Endodermal cell (in vitro differentiated cells): ENCODE measurements at regions not wholly inside any gene's neighbourhood (a gene's known extent, or its start where the extent isn't known, plus 50 kb on each side); places are given as distances from the start of the nearest gene placed in this dataset.

Source experiments
- DNase-seq: peaks from one replicate; pipeline ENCODE4 v3.0.0-alpha.2; 2017
- H3K27ac ChIP-seq: 2 replicates; pipeline ENCODE4 v1.5.1; 2013; ENCODE audit warnings: mild to moderate bottlenecking, low read depth, low read length, moderate library complexity
- H3K27me3 ChIP-seq: 2 replicates; pipeline ENCODE4 v1.6.1; 2013; ENCODE audit warnings: mild to moderate bottlenecking, low read length, moderate library complexity; ENCODE audit not compliant: insufficient read depth, control insufficient read depth, poor library complexity, severe bottlenecking
- H3K36me3 ChIP-seq: 2 replicates; pipeline ENCODE4 v1.7.0; 2013; ENCODE audit warnings: mild to moderate bottlenecking, low read length, moderate library complexity; ENCODE audit not compliant: control insufficient read depth, insufficient read depth
- H3K4me1 ChIP-seq: one replicate; pipeline ENCODE4 v1.7.0; 2013; ENCODE audit warnings: low read length; ENCODE audit not compliant: control insufficient read depth, insufficient read depth
- H3K4me3 ChIP-seq: 2 replicates; pipeline ENCODE4 v1.5.1; 2013; ENCODE audit warnings: mild to moderate bottlenecking, low read length, moderate library complexity
- H3K9ac ChIP-seq: 2 replicates; pipeline ENCODE4 v1.6.1; 2013; ENCODE audit warnings: mild to moderate bottlenecking, low read length, moderate library complexity; ENCODE audit not compliant: poor library complexity, severe bottlenecking; ENCODE audit errors: extremely low read depth
- H3K9me3 ChIP-seq: 2 replicates; pipeline ENCODE4 v1.6.1; 2013; ENCODE audit warnings: mild to moderate bottlenecking, low read length, moderate library complexity; ENCODE audit not compliant: control insufficient read depth
- H3K27ac Mint-ChIP-seq: 2 replicates; pipeline ENCODE4 v1.8.0; 2020; ENCODE audit warnings: mixed read lengths
- H3K27me3 Mint-ChIP-seq: 2 replicates; pipeline ENCODE4 v1.8.0; 2021; ENCODE audit warnings: mild to moderate bottlenecking, mixed read lengths; ENCODE audit not compliant: insufficient read depth
- H3K36me3 Mint-ChIP-seq: 2 replicates; pipeline ENCODE4 v1.8.0; 2020; ENCODE audit warnings: low read depth, mixed read lengths
- H3K4me1 Mint-ChIP-seq: 2 replicates; pipeline ENCODE4 v1.8.0; 2020; ENCODE audit warnings: mixed read lengths
- H3K4me3 Mint-ChIP-seq: 2 replicates; pipeline ENCODE4 v1.8.0; 2020; ENCODE audit warnings: mild to moderate bottlenecking, moderate library complexity, mixed read lengths
- H3K9me3 Mint-ChIP-seq: 2 replicates; pipeline ENCODE4 v1.8.0; 2020; ENCODE audit warnings: mild to moderate bottlenecking, mixed read lengths
- CTCF ChIP-seq: fragments of 200-600 bp; sonication (generic); conservative IDR thresholded peaks from 2 replicates; pipeline ENCODE4 v1.5.0; 2021; ENCODE audit warnings: antibody characterized with exemption, mild to moderate bottlenecking
- whole genome bisulfite sequencing, 2 experiments: methylation state at CpG; one replicate each; pipeline versions ENCODE4 v1.1.5 to v1.1.7; 2013; ENCODE audit warnings: missing lambda C conversion rate in 2 of 2, mixed read lengths in 1 of 2; ENCODE audit not compliant: insufficient coverage in 1 of 2, insufficient read length in 1 of 2; 5-methylcytosine and 5-hydroxymethylcytosine counted together

GRCh38 chr2:176540995-176541394 is 271.8 kb downstream of the MTX2 start:
- Mint-ChIP-seq H3K27ac (no peak overlapping the region), H3K36me3 (no peaks in the 10 kb centered on the region), H3K9me3 (no peaks in the 10 kb centered on the region), H3K27me3 (peaks cover 16% of the 10 kb centered on the region), H3K4me1 (no peaks in the 10 kb centered on the region), H3K4me3 (no peak overlapping the region)
- H3K27me3 ChIP-seq = peaks cover 15% of the 10 kb centered on the region
- WGBS, 2 experiments = no CpG with 5 or more reads among the region's 1 CpG
- H3K27ac ChIP-seq = no peak overlapping the region
- no peak for DNase-seq
- no peaks in the 10 kb centered on the region for H3K36me3 ChIP-seq
- no peaks in the 10 kb centered on the region for H3K4me1 ChIP-seq
- no peak overlapping the region for H3K4me3 ChIP-seq
- no peak overlapping the region for H3K9ac ChIP-seq
- TF ChIP-seq CTCF = no peak
- no peaks in the 10 kb centered on the region for H3K9me3 ChIP-seq

- H3K4me1 ChIP-seq = no peaks in the 10 kb centered on the region
- H3K9me3 ChIP-seq = no peaks in the 10 kb centered on the region
- WGBS, 2 experiments = 87 to 100% methylated on average over 1 of the region's 1 CpG
- no peak overlapping the region for H3K4me3 ChIP-seq
- Mint-ChIP-seq H3K4me3 (no peak overlapping the region), H3K27me3 (peaks cover 22% of the 10 kb centered on the region), H3K36me3 (no peaks in the 10 kb centered on the region), H3K9me3 (no peaks in the 10 kb centered on the region), H3K4me1 (no peaks in the 10 kb centered on the region), H3K27ac (no peak overlapping the region)
- DNase-seq = no peak
- H3K27ac ChIP-seq = no peak overlapping the region
- H3K27me3 ChIP-seq = peaks cover 15% of the 10 kb centered on the region
- no peaks in the 10 kb centered on the region for H3K36me3 ChIP-seq
- TF ChIP-seq CTCF = no peak
- H3K9ac ChIP-seq = no peak overlapping the region
Observed at GRCh38 chr2:176542476-176542875, 273.2 kb downstream of the MTX2 start.

DNA sequence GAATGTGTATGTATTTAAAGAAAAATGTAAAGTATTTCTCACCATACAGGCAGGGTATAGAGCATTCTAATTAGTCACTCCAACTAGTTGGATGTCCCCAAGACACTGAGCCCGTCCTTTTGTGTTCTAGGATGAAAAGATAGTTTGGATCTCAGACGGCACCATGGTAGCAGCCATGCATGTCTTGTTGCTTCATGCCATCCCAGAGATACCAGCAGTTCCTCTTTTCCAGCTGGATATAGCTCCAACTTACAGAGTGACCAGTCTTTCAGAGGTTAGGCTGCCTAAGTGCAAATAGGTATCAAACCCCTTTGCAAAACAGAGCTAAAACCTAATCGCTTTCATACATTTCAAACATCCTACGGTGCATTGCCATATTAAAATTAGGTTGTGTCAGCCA is 275.3 kb downstream of the MTX2 start:
- no peaks in the 10 kb centered on the region for H3K36me3 Mint-ChIP-seq
- H3K36me3 ChIP-seq = no peaks in the 10 kb centered on the region
- H3K9me3 Mint-ChIP-seq = no peaks in the 10 kb centered on the region
- WGBS, 2 experiments = 83 to 89% methylated on average over 2 to 4 of the region's 4 CpGs
- TF ChIP-seq CTCF = no peak
- no peak for DNase-seq
- H3K27ac ChIP-seq = no peak overlapping the region
- no peak overlapping the region for H3K27ac Mint-ChIP-seq
- H3K9me3 ChIP-seq = no peaks in the 10 kb centered on the region
- peaks cover 22% of the 10 kb centered on the region for H3K27me3 ChIP-seq
- no peaks in the 10 kb centered on the region for H3K4me1 ChIP-seq
- peaks cover 26% of the 10 kb centered on the region for H3K27me3 Mint-ChIP-seq
- H3K9ac ChIP-seq = no peak overlapping the region
- no peak overlapping the region for H3K4me3 Mint-ChIP-seq
- H3K4me3 ChIP-seq = no peak overlapping the region
- H3K4me1 Mint-ChIP-seq = no peaks in the 10 kb centered on the region
